PC-3 (cell line): ENCODE measurements at regions not wholly inside any gene's neighbourhood (a gene's known extent, or its start where the extent isn't known, plus 50 kb on each side); places are given as distances from the start of the nearest gene placed in this dataset.

ENCODE experiments used
- ATAC-seq: fragments of 200-7000 bp; cut with Tn5 transposase; 2 replicates; pipeline ENCODE4 v1.9.1; 2020; ENCODE audit warnings: mild to moderate bottlenecking, moderate library complexity
- BruUV-seq: library from RNA; stranded (reverse); fragments of 400-500 nt; replicated peaks from 2 replicates; lab custom pipeline; 2021; lab: Mats Ljungman, UMichigan
- CTCF ChIA-PET: fragments of 300-600 bp; sonication (Branson Sonifier 250); formaldehyde crosslinking; loops from one replicate; lab custom pipeline; 2022; ENCODE audit warnings: antibody characterized with exemption; lab: Charles Lee
- POLR2A ChIA-PET: fragments of 300-600 bp; sonication (Branson Sonifier 250); formaldehyde crosslinking; loops from one replicate; lab custom pipeline; 2022; ENCODE audit warnings: antibody characterized with exemption; ENCODE audit not compliant: unreplicated experiment; lab: Charles Lee
- DNase-seq: peaks from one replicate; pipeline ENCODE4 v3.0.0-alpha.2; 2015
- H2AFZ ChIP-seq: fragments of 300-600 bp; sonication (generic); 2 replicates; pipeline ENCODE4 v1.6.0; 2016; ENCODE audit warnings: antibody characterized with exemption, low read length
- H3F3A ChIP-seq: fragments of 300-600 bp; sonication (generic); one replicate; pipeline ENCODE4 v1.6.0; 2017; ENCODE audit warnings: antibody characterized with exemption, low read length, control low read depth, mild to moderate bottlenecking; ENCODE audit not compliant: unreplicated experiment
- H3K27ac ChIP-seq: fragments of 300-600 bp; sonication (generic); 2 replicates; pipeline ENCODE4 v1.5.1; 2016; ENCODE audit warnings: mild to moderate bottlenecking, low read length
- H3K27me3 ChIP-seq: fragments of 300-600 bp; sonication (generic); 2 replicates; pipeline ENCODE4 v1.6.1; 2016; ENCODE audit warnings: low read length, mixed read lengths
- H3K36me3 ChIP-seq: fragments of 300-600 bp; sonication (generic); 2 replicates; pipeline ENCODE4 v1.6.1; 2016; ENCODE audit warnings: low read depth, mixed run types, low read length, mixed read lengths
- H3K4me1 ChIP-seq: fragments of 300-600 bp; sonication (generic); 2 replicates; pipeline ENCODE4 v1.5.1; 2016; ENCODE audit warnings: low read length; ENCODE audit not compliant: insufficient read depth
- H3K4me2 ChIP-seq: fragments of 300-600 bp; sonication (generic); 2 replicates; pipeline ENCODE4 v1.6.0; 2016; ENCODE audit warnings: low read length
- H3K4me3 ChIP-seq: fragments of 300-600 bp; sonication (generic); 2 replicates; pipeline ENCODE4 v1.5.1; 2016; ENCODE audit warnings: mild to moderate bottlenecking, low read length, mixed read lengths
- H3K79me2 ChIP-seq: fragments of 300-600 bp; sonication (generic); 2 replicates; pipeline ENCODE4 v1.6.1; 2017; ENCODE audit warnings: low read length, mixed read lengths
- H3K9ac ChIP-seq: fragments of 300-600 bp; sonication (generic); 2 replicates; pipeline ENCODE4 v1.6.0; 2016; ENCODE audit warnings: mild to moderate bottlenecking, low read length
- H3K9me2 ChIP-seq: fragments of 300-600 bp; sonication (generic); replicated peaks from 2 replicates; pipeline ENCODE4 v1.6.1; 2016; ENCODE audit warnings: mixed run types, low read length, mixed read lengths
- H3K9me3 ChIP-seq: fragments of 300-600 bp; sonication (generic); 2 replicates; pipeline ENCODE4 v1.6.1; 2016; ENCODE audit warnings: low read length, mixed read lengths
- H4K20me1 ChIP-seq: fragments of 300-600 bp; sonication (generic); 2 replicates; pipeline ENCODE4 v1.6.1; 2016; ENCODE audit warnings: low read length, mixed read lengths
- CTCF ChIP-seq: fragments of 300-600 bp; sonication (generic); conservative IDR thresholded peaks from 2 replicates; pipeline ENCODE4 v1.5.1; 2017; ENCODE audit warnings: antibody characterized with exemption, low read depth, mild to moderate bottlenecking, low read length
- EZH2 ChIP-seq: fragments of 300-600 bp; sonication (generic); IDR thresholded peaks from one replicate; pipeline ENCODE4 v1.6.1; 2017; ENCODE audit warnings: antibody characterized with exemption, mild to moderate bottlenecking, low read length; ENCODE audit not compliant: unreplicated experiment
- EZH2phosphoT487 ChIP-seq: fragments of 300-600 bp; sonication (generic); IDR thresholded peaks from 2 replicates; pipeline ENCODE4 v1.6.1; 2018; ENCODE audit warnings: mild to moderate bottlenecking, antibody characterized with exemption, low read length, borderline replicate concordance
- intact Hi-C: fragments of 100-400 bp; cut with micrococcal nuclease; formaldehyde crosslinking; loops from 2 replicates; pipeline ENCODE4 v1.9.0; 2023

GRCh38 chr3:182243625-182244024 is 531.9 kb downstream of the SOX2 start:
- Histone ChIP-seq H3K9ac (no peak overlapping the region), H4K20me1 (no peaks in the 10 kb centered on the region), H3K27ac (no peak overlapping the region), H3K9me3 (no peaks in the 10 kb centered on the region), H3F3A (no peaks in the 10 kb centered on the region), H3K9me2 (no peaks in the 10 kb centered on the region), H3K4me2 (no peak overlapping the region), H3K4me1 (no peaks in the 10 kb centered on the region), H2AFZ (no peak overlapping the region), H3K36me3 (no peaks in the 10 kb centered on the region), H3K4me3 (no peak overlapping the region), H3K27me3 (no peaks in the 10 kb centered on the region), H3K79me2 (no peaks in the 10 kb centered on the region)
- intact Hi-C loops, result no loop called here
- ATAC-seq, result no peak
- no peak for DNase-seq
- BruUV-seq, result no TSS peak
- ChIA-PET POLR2A (no interaction called here), CTCF (no interaction called here)
- TF ChIP-seq CTCF (no peak), EZH2phosphoT487 (no peak), EZH2 (no peak)

GRCh38 chr3:182244222-182244971 is 532.7 kb downstream of the SOX2 start:
- H3K27ac ChIP-seq, result no peak overlapping the region
- POLR2A ChIA-PET, result no interaction called here
- H3K79me2 ChIP-seq, result no peaks in the 10 kb centered on the region
- ATAC-seq, result no peak
- H3K36me3 ChIP-seq, result no peaks in the 10 kb centered on the region
- no peak overlapping the region for H2AFZ ChIP-seq
- no peaks in the 10 kb centered on the region for H3K9me2 ChIP-seq
- H3K9me3 ChIP-seq, result no peaks in the 10 kb centered on the region
- TF ChIP-seq EZH2 (no peak), EZH2phosphoT487 (no peak), CTCF (no peak)
- H3K4me3 ChIP-seq, result no peak overlapping the region
- intact Hi-C loops, result no loop called here
- CTCF ChIA-PET, result no interaction called here
- no peaks in the 10 kb centered on the region for H3K4me1 ChIP-seq
- H3K9ac ChIP-seq, result no peak overlapping the region
- H3K27me3 ChIP-seq, result no peaks in the 10 kb centered on the region
- H3F3A ChIP-seq, result no peaks in the 10 kb centered on the region
- no peak for DNase-seq
- no peak overlapping the region for H3K4me2 ChIP-seq
- BruUV-seq, result no TSS peak
- H4K20me1 ChIP-seq, result no peaks in the 10 kb centered on the region

- no peak overlapping the region for H3K4me2 ChIP-seq
- no peaks in the 10 kb centered on the region for H3K4me1 ChIP-seq
- ChIA-PET POLR2A (no interaction called here), CTCF (no interaction called here)
- ATAC-seq, result no peak
- BruUV-seq, result no TSS peak
- H4K20me1 ChIP-seq, result no peaks in the 10 kb centered on the region
- H3K9me3 ChIP-seq, result no peaks in the 10 kb centered on the region
- H3K36me3 ChIP-seq, result no peaks in the 10 kb centered on the region
- no peak overlapping the region for H2AFZ ChIP-seq
- intact Hi-C loops, result no loop called here
- H3K27ac ChIP-seq, result no peak overlapping the region
- no peaks in the 10 kb centered on the region for H3K79me2 ChIP-seq
- DNase-seq, result no peak
- H3K27me3 ChIP-seq, result no peaks in the 10 kb centered on the region
- no peak overlapping the region for H3K4me3 ChIP-seq
- no peaks in the 10 kb centered on the region for H3K9me2 ChIP-seq
- H3F3A ChIP-seq, result no peaks in the 10 kb centered on the region
- H3K9ac ChIP-seq, result no peak overlapping the region
- TF ChIP-seq CTCF (no peak), EZH2 (no peak)
Measured at GRCh38 chr3:182245059-182245458, 533.3 kb downstream of the SOX2 start.
